HEK293 (cell line): ENCODE measurements at regions not wholly inside any gene's neighbourhood (a gene's known extent, or its start where the extent isn't known, plus 50 kb on each side); places are given as distances from the start of the nearest gene placed in this dataset.

Experiments
- SALL2 ChIP-seq: fragments of 450-650 bp; formaldehyde crosslinking; IDR thresholded peaks from 2 replicates; pipeline ENCODE4 v1.5.0; 2017; ENCODE audit warnings: missing biosample characterization, mild to moderate bottlenecking, missing genetic modification characterization, borderline replicate concordance
- ZNF16 ChIP-seq: fragments of 450-650 bp; formaldehyde crosslinking; IDR thresholded peaks from 2 replicates; pipeline ENCODE4 v1.5.1; 2016; ENCODE audit warnings: low read depth, missing biosample characterization, missing genetic modification characterization
- ZNF423 ChIP-seq: fragments of 450-650 bp; formaldehyde crosslinking; IDR thresholded peaks from 2 replicates; pipeline ENCODE4 v1.5.1; 2016; ENCODE audit warnings: missing biosample characterization, missing genetic modification characterization

DNA sequence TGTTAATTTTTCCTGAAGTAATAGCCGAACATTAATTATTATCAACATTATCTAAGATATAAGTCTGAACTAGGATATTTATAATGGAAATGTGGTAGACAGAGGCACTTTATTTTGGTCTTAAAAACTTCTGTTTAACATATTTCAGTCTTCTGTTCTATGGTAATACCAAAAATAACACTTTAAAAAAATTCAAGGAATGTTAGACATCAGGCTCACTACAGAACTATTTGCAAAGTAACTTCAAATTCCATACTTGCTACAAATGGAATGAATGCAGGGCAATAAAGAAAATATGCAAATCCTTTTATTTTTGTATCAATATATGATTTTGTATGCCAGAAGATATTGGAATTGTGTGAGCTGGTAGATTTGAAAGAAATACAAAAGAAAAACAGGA lies 345.5 kb upstream of the DSEL start:
- TF ChIP-seq ZNF16 (no peak), ZNF423 (tag by site-specific recombination) (no peak), SALL2 (no peak)
